ENCODE measurements at regions not wholly inside any gene's neighbourhood (a gene's known extent, or its start where the extent isn't known, plus 50 kb on each side); places are given as distances from the start of the nearest gene placed in this dataset.

DNA sequence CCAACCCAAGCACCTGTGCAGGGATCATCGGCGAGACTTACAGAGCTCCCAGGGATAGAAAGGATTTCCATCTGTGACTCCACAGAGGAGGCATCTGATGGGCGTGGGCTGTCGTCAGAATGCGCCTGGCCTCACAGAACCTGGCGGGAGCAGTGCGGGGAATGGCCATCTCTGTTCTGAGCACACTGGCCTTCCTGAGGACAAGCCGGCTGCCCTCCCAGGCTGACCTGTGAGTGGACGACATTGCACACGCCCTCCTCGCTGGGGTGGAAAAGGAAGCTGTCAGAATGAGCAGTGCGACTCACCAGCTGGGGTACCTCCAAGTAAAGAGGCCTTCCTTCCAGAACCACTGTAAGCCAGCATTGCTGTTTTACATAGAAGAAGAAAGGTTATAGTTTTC, 234.6 kb upstream of the PITRM1 start:
- DNase-seq (ENCODE audit: low spot score): no peak
- Mint-ChIP-seq H3K4me3 (ENCODE audit: unreplicated experiment) (no peak overlapping the region), H3K36me3 (ENCODE audit: low read depth, unreplicated experiment) (peaks cover 9% of the 10 kb centered on the region), H3K9me3 (ENCODE audit: unreplicated experiment) (peaks cover 5% of the 10 kb centered on the region), H3K4me1 (ENCODE audit: unreplicated experiment) (peaks cover 21% of the 10 kb centered on the region), H3K27me3 (ENCODE audit: unreplicated experiment) (no peaks in the 10 kb centered on the region), H3K27ac (ENCODE audit: unreplicated experiment) (no peak overlapping the region)
- TF ChIP-seq CTCF (IDR thresholded peaks at IDR 0.05; ENCODE audit: unreplicated experiment): no peak

GRCh38 chr10:3406556-3406955, 234.0 kb upstream of the PITRM1 start:
- Mint-ChIP-seq H3K4me1 (ENCODE audit: unreplicated experiment) (peaks cover 21% of the 10 kb centered on the region), H3K36me3 (ENCODE audit: low read depth, unreplicated experiment) (peaks cover 9% of the 10 kb centered on the region), H3K27ac (ENCODE audit: unreplicated experiment) (no peak overlapping the region), H3K9me3 (ENCODE audit: unreplicated experiment) (peaks cover 5% of the 10 kb centered on the region), H3K27me3 (ENCODE audit: unreplicated experiment) (no peaks in the 10 kb centered on the region), H3K4me3 (ENCODE audit: unreplicated experiment) (peak overlapping the region; percentile 66)
- TF ChIP-seq CTCF (IDR thresholded peaks at IDR 0.05; ENCODE audit: unreplicated experiment): no peak
- DNase-seq (ENCODE audit: low spot score): no peak

GRCh38 chr10:3404381-3404780, 231.8 kb upstream of the PITRM1 start:
- Mint-ChIP-seq H3K36me3 (ENCODE audit: low read depth, unreplicated experiment) (peaks cover 4% of the 10 kb centered on the region), H3K27ac (ENCODE audit: unreplicated experiment) (no peak overlapping the region), H3K9me3 (ENCODE audit: unreplicated experiment) (no peaks in the 10 kb centered on the region), H3K4me1 (ENCODE audit: unreplicated experiment) (peaks cover 31% of the 10 kb centered on the region), H3K27me3 (ENCODE audit: unreplicated experiment) (peaks cover 5% of the 10 kb centered on the region), H3K4me3 (ENCODE audit: unreplicated experiment) (no peak overlapping the region)
- DNase-seq (ENCODE audit: low spot score): no peak
- no peak for TF ChIP-seq CTCF (IDR thresholded peaks at IDR 0.05; ENCODE audit: unreplicated experiment)

DNA sequence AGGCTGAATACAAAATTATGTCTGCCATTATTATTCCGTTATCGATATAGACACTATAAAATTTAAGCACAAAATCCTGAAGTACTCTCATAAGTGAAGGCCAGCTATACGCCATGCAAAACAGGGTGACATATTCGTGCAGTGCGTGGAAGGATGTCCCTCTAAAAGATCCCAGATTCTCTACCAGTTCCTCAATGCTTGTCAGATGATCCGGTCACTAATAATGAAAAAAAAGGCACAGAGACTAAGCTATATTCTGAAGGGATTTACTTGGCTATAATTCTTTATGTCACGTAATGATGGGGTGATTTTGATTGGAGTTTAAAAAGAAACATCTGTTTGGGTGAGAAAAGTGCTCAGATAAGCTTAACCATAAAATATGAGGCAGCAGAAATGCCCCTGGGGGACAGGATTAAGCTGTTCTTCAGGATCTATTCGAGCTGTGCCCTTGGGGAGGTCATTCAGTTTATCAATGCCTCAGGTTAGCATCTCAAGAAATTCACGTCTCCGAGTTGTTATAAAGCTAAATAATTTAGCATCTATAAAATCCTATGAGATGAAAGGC, 229.7 kb upstream of the PITRM1 start:
- no peaks in the 10 kb centered on the region for H3K9me3 Mint-ChIP-seq (ENCODE audit: unreplicated experiment)

More for the DNA sequence above, 229.7 kb upstream of the PITRM1 start:
- no peaks in the 10 kb centered on the region for H3K36me3 Mint-ChIP-seq (ENCODE audit: low read depth, unreplicated experiment)
- no peak overlapping the region for H3K27ac Mint-ChIP-seq (ENCODE audit: unreplicated experiment)
- no peak for DNase-seq (ENCODE audit: low spot score)
- no peak overlapping the region for H3K4me3 Mint-ChIP-seq (ENCODE audit: unreplicated experiment)
- TF ChIP-seq CTCF (IDR thresholded peaks at IDR 0.05; ENCODE audit: unreplicated experiment): no peak
- H3K4me1 Mint-ChIP-seq (ENCODE audit: unreplicated experiment): peaks cover 42% of the 10 kb centered on the region
- peaks cover 11% of the 10 kb centered on the region for H3K27me3 Mint-ChIP-seq (ENCODE audit: unreplicated experiment)

Data from endothelial cell (in vitro differentiated cells).